ENCODE measurements at regions not wholly inside any gene's neighbourhood (a gene's known extent, or its start where the extent isn't known, plus 50 kb on each side); places are given as distances from the start of the nearest gene placed in this dataset.

GRCh38 chr15:66850996-66851310 lies 148.9 kb downstream of the SMAD6 start:
- TF ChIP-seq HNRNPLL (IDR thresholded peaks at IDR 0.05; ENCODE audit: low read depth, low read length, poor library complexity, severe bottlenecking) (no peak), ZNF668 (CRISPR knock-in tag; IDR thresholded peaks at IDR 0.05) (no peak)
